ENCODE measurements at regions not wholly inside any gene's neighbourhood (a gene's known extent, or its start where the extent isn't known, plus 50 kb on each side); places are given as distances from the start of the nearest gene placed in this dataset.

GRCh38 chr11:27183672-27184457 lies 143.2 kb downstream of the BBOX1 start:
- no peak overlapping the region for H3K27ac ChIP-seq
- no peak overlapping the region for H3K4me3 ChIP-seq
- peaks cover 22% of the 10 kb centered on the region for H3K4me1 ChIP-seq
- WGBS = 26% methylated on average over 6 of the region's 6 CpGs
- no peaks in the 10 kb centered on the region for H3K36me3 ChIP-seq
- TF ChIP-seq CTCF (IDR thresholded peaks at IDR 0.05) (peak; percentile 25 to 38), POLR2AphosphoS5 (IDR thresholded peaks at IDR 0.05) (no peak)
- no peak for DNase-seq (ENCODE audit: low spot score in 2 of 2)
- no peaks in the 10 kb centered on the region for H3K27me3 ChIP-seq
- no peaks in the 10 kb centered on the region for H3K9me3 ChIP-seq

- 49% methylated on average over 3 of the region's 3 CpGs for WGBS
- peak overlapping the region; percentile 66 for H3K27ac ChIP-seq
- no peaks in the 10 kb centered on the region for H3K27me3 ChIP-seq
- H3K4me1 ChIP-seq = peaks cover 40% of the 10 kb centered on the region
- no peak for DNase-seq (ENCODE audit: low spot score in 2 of 2)
- H3K9me3 ChIP-seq = no peaks in the 10 kb centered on the region
- H3K36me3 ChIP-seq = no peaks in the 10 kb centered on the region
- TF ChIP-seq POLR2AphosphoS5 (IDR thresholded peaks at IDR 0.05) = no peak
- no peak for TF ChIP-seq CTCF (IDR thresholded peaks at IDR 0.05)
- no peak for TF ChIP-seq EP300 (IDR thresholded peaks at IDR 0.05)
- no peak for TF ChIP-seq POLR2A (IDR thresholded peaks at IDR 0.05)
- H3K4me3 ChIP-seq = no peak overlapping the region
Measured at GRCh38 chr11:27179334-27179733, 138.7 kb downstream of the BBOX1 start.

GRCh38 chr11:27178859-27179258 lies 138.2 kb downstream of the BBOX1 start:
- Histone ChIP-seq H3K27ac (peak overlapping the region; percentile 66), H3K36me3 (no peaks in the 10 kb centered on the region), H3K4me1 (peaks cover 36% of the 10 kb centered on the region), H3K9me3 (no peaks in the 10 kb centered on the region), H3K4me3 (no peak overlapping the region), H3K27me3 (no peaks in the 10 kb centered on the region)
- DNase-seq (ENCODE audit: low spot score in 2 of 2) = no peak
- 60% methylated on average over 5 of the region's 5 CpGs for WGBS
- TF ChIP-seq EP300 (IDR thresholded peaks at IDR 0.05) = no peak

Measured in suprapubic skin (tissue), 4 donors.